ENCODE measurements at regions not wholly inside any gene's neighbourhood (a gene's known extent, or its start where the extent isn't known, plus 50 kb on each side); places are given as distances from the start of the nearest gene placed in this dataset.

DNA sequence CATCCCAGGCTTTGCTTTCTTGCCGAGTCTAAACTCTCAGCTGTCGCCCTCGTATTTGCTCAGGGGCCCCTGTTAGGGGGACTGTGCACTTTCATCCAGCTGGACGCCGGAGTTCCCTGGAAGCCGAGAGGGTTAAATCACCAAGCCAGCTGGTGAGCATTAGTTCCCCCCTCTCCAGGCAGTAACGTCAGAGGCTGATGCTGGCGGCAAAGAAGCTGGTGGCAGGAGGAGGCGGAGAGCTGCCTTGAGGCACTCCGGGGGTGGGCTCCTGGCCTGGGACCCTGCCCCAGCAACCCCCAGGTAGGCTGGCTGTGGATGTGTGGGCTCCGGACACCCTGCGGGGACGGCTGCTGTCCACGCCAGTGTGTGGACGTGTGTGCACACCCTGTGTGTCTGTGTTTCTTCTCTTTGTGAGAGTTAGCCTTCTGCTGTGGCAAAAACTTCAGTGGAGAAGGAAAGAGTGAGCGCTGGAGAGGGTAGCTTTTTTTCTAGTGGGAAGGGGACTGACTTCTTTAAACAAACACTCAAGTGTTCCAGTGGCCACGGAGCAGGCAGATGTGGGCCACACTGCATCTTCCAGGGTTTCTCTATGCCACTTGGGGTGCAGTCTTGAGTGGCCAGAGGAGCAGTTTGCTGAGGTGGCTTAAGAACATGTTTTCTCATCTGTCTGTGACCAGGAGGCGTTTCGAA is 84.7 kb downstream of the GLI2 start:
- TF ChIP-seq POLR2A (IDR thresholded peaks at IDR 0.05) (no peak), POLR2AphosphoS5 (IDR thresholded peaks at IDR 0.05) (no peak)
- TF ChIP-seq, protein P1, sequence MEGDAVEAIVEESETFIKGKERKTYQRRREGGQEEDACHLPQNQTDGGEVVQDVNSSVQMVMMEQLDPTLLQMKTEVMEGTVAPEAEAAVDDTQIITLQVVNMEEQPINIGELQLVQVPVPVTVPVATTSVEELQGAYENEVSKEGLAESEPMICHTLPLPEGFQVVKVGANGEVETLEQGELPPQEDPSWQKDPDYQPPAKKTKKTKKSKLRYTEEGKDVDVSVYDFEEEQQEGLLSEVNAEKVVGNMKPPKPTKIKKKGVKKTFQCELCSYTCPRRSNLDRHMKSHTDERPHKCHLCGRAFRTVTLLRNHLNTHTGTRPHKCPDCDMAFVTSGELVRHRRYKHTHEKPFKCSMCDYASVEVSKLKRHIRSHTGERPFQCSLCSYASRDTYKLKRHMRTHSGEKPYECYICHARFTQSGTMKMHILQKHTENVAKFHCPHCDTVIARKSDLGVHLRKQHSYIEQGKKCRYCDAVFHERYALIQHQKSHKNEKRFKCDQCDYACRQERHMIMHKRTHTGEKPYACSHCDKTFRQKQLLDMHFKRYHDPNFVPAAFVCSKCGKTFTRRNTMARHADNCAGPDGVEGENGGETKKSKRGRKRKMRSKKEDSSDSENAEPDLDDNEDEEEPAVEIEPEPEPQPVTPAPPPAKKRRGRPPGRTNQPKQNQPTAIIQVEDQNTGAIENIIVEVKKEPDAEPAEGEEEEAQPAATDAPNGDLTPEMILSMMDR (IDR thresholded peaks at IDR 0.05), result no peak

Measured in stomach (tissue), 4 donors.